ENCODE measurements at regions not wholly inside any gene's neighbourhood (a gene's known extent, or its start where the extent isn't known, plus 50 kb on each side); places are given as distances from the start of the nearest gene placed in this dataset.

- ChIA-PET POLR2A (no interaction called here), CTCF (interaction anchor here (1.2 kb wide), 1 partner anchor 9 kb away, joined by 3 read pairs; no protein-coding TSS in a partner anchor)
- no peak overlapping the region for H3K9ac ChIP-seq (replicated peaks; ENCODE audit: extremely low read depth, insufficient read depth, low read length)
- H3K4me3 ChIP-seq (replicated peaks in 1 of 3; ENCODE audit: insufficient read depth in 1 of 3, low read depth in 1 of 3, low read length in 3 of 3), result no peak overlapping the region
- no peaks in the 10 kb centered on the region for H3K79me2 ChIP-seq (ENCODE audit: control insufficient read depth, insufficient read depth, low read length)
- no peak overlapping the region for H2AFZ ChIP-seq (ENCODE audit: low read depth, low read length)
- dilution Hi-C loops (cut with MboI; ENCODE audit: extremely low pct_ligation_motif_present, low sequenced_read_pairs) (no loop called here), intact Hi-C loops (cut with micrococcal nuclease) (no loop called here)
- H4K20me1 ChIP-seq (replicated peaks; ENCODE audit: control insufficient read depth, extremely low read depth, insufficient read depth, low read length), result no peaks in the 10 kb centered on the region
- no peak for DNase-seq (ENCODE audit: low read depth, low spot score)
- H3K9me1 ChIP-seq (replicated peaks; ENCODE audit: control insufficient read depth, extremely low read depth, insufficient read depth, low read length), result no peaks in the 10 kb centered on the region
- H3K4me2 ChIP-seq (ENCODE audit: insufficient read depth, low read length), result no peak overlapping the region
- no peak for FAIRE-seq
- H3K36me3 ChIP-seq (ENCODE audit: control insufficient read depth in 2 of 2, extremely low read depth in 1 of 2, insufficient read depth in 2 of 2, low read length in 2 of 2), result no peaks in the 10 kb centered on the region
- BruUV-seq (replicated peaks), result no TSS peak
- no peaks in the 10 kb centered on the region for H3K4me1 ChIP-seq (ENCODE audit: control insufficient read depth, extremely low read depth, insufficient read depth, low read length)
- no peak for TF ChIP-seq MYC (IDR thresholded peaks at IDR 0.05; ENCODE audit: low read depth, low read length)
- no peak for TF ChIP-seq POLR2A (IDR thresholded peaks at IDR 0.05; ENCODE audit: low read depth, low read length)
- TF ChIP-seq CTCF (IDR thresholded peaks at IDR 0.05; ENCODE audit: extremely low read depth in 1 of 2, insufficient read depth in 1 of 2, low read depth in 1 of 2, low read length in 2 of 2), result no peak
- TF ChIP-seq EZH2 (IDR thresholded peaks at IDR 0.05; ENCODE audit: borderline replicate concordance, low read depth, low read length, severe bottlenecking), result no peak
- TF ChIP-seq FOS (IDR thresholded peaks at IDR 0.05; ENCODE audit: borderline replicate concordance, insufficient read depth, low read length), result no peak
- no peak for TF ChIP-seq JUN (IDR thresholded peaks at IDR 0.05; ENCODE audit: borderline replicate concordance, insufficient read depth, insufficient read length, low read depth)
- TF ChIP-seq GATA2 (IDR thresholded peaks at IDR 0.05; ENCODE audit: insufficient read depth, insufficient read length, low read depth, low read length), result no peak
- H3K9me3 ChIP-seq (replicated peaks; ENCODE audit: control insufficient read depth, insufficient read depth, low read length), result no peaks in the 10 kb centered on the region
- H3K27ac ChIP-seq (ENCODE audit: insufficient read depth, low read depth, low read length), result no peak overlapping the region
- no peaks in the 10 kb centered on the region for H3K27me3 ChIP-seq (ENCODE audit: control insufficient read depth in 2 of 2, insufficient read depth in 2 of 2, low read length in 2 of 2)
Observed at GRCh38 chr14:46074061-46074460, 577.5 kb downstream of the RPL10L start.

GRCh38 chr14:46063872-46064271 lies 587.7 kb downstream of the RPL10L start:
- BruUV-seq (replicated peaks), result no TSS peak
- dilution Hi-C loops (cut with MboI; ENCODE audit: extremely low pct_ligation_motif_present, low sequenced_read_pairs) (no loop called here), intact Hi-C loops (cut with micrococcal nuclease) (no loop called here)
- no peaks in the 10 kb centered on the region for H3K27me3 ChIP-seq (ENCODE audit: control insufficient read depth in 2 of 2, insufficient read depth in 2 of 2, low read length in 2 of 2)
- H2AFZ ChIP-seq (ENCODE audit: low read depth, low read length), result no peak overlapping the region
- H3K9me3 ChIP-seq (replicated peaks; ENCODE audit: control insufficient read depth, insufficient read depth, low read length), result no peaks in the 10 kb centered on the region
- no peak for TF ChIP-seq FOS (IDR thresholded peaks at IDR 0.05; ENCODE audit: borderline replicate concordance, insufficient read depth, low read length)
- TF ChIP-seq EZH2 (IDR thresholded peaks at IDR 0.05; ENCODE audit: borderline replicate concordance, low read depth, low read length, severe bottlenecking), result no peak
- TF ChIP-seq MAX (IDR thresholded peaks at IDR 0.05; ENCODE audit: insufficient read depth, insufficient read length), result no peak
- no peak for TF ChIP-seq MYC (IDR thresholded peaks at IDR 0.05; ENCODE audit: low read depth, low read length)
- no peak for TF ChIP-seq JUN (IDR thresholded peaks at IDR 0.05; ENCODE audit: borderline replicate concordance, insufficient read depth, insufficient read length, low read depth)
- no peak for TF ChIP-seq GATA2 (IDR thresholded peaks at IDR 0.05; ENCODE audit: insufficient read depth, insufficient read length, low read depth, low read length)
- TF ChIP-seq CTCF (IDR thresholded peaks at IDR 0.05; ENCODE audit: extremely low read depth in 1 of 2, insufficient read depth in 1 of 2, low read depth in 1 of 2, low read length in 2 of 2), result no peak
- no peak for TF ChIP-seq POLR2AphosphoS5 (IDR thresholded peaks at IDR 0.05; ENCODE audit: insufficient read depth, low read depth, low read length)
- TF ChIP-seq POLR2A (IDR thresholded peaks at IDR 0.05; ENCODE audit: low read depth, low read length), result no peak
- no peaks in the 10 kb centered on the region for H3K36me3 ChIP-seq (ENCODE audit: control insufficient read depth in 2 of 2, extremely low read depth in 1 of 2, insufficient read depth in 2 of 2, low read length in 2 of 2)
- DNase-seq (ENCODE audit: low read depth, low spot score), result no peak
- H4K20me1 ChIP-seq (replicated peaks; ENCODE audit: control insufficient read depth, extremely low read depth, insufficient read depth, low read length), result no peaks in the 10 kb centered on the region
- ChIA-PET POLR2A (no interaction called here), CTCF (no interaction called here)
- no peak overlapping the region for H3K4me2 ChIP-seq (ENCODE audit: insufficient read depth, low read length)
- no peaks in the 10 kb centered on the region for H3K79me2 ChIP-seq (ENCODE audit: control insufficient read depth, insufficient read depth, low read length)
- H3K9me1 ChIP-seq (replicated peaks; ENCODE audit: control insufficient read depth, extremely low read depth, insufficient read depth, low read length), result no peaks in the 10 kb centered on the region
- FAIRE-seq, result no peak
- H3K9ac ChIP-seq (replicated peaks; ENCODE audit: extremely low read depth, insufficient read depth, low read length), result no peak overlapping the region
- H3K27ac ChIP-seq (ENCODE audit: insufficient read depth, low read depth, low read length), result no peak overlapping the region
- no peak overlapping the region for H3K4me3 ChIP-seq (replicated peaks in 1 of 3; ENCODE audit: insufficient read depth in 1 of 3, low read depth in 1 of 3, low read length in 3 of 3)
- H3K4me1 ChIP-seq (ENCODE audit: control insufficient read depth, extremely low read depth, insufficient read depth, low read length), result no peaks in the 10 kb centered on the region

Measured in endothelial cell of umbilical vein (primary cell).